ENCODE measurements at regions not wholly inside any gene's neighbourhood (a gene's known extent, or its start where the extent isn't known, plus 50 kb on each side); places are given as distances from the start of the nearest gene placed in this dataset.
"Not testable (repeated sequence)": the region's sequence is repeated elsewhere in the genome, so short reads cannot be mapped to it uniquely, and the experiment has no call there.

GRCh38 chr4:147292604-147293313 lies 188.1 kb upstream of the EDNRA start:
- DNase-seq; H3K27ac Mint-ChIP-seq; H3K36me3 ChIP-seq (ENCODE audit: control insufficient read depth, insufficient read depth, low read length); H3K27ac ChIP-seq (ENCODE audit: insufficient read depth, low read length, poor library complexity, severe bottlenecking); ATAC-seq (ENCODE audit: low read depth in 2 of 2); H3K4me3 Mint-ChIP-seq; H3K4me3 ChIP-seq (ENCODE audit: low read depth, low read length); H3K27me3 Mint-ChIP-seq; H3K27me3 ChIP-seq (ENCODE audit: control insufficient read depth, insufficient read depth, low read length); H3K4me1 ChIP-seq (ENCODE audit: control insufficient read depth, insufficient read depth, low read length, poor library complexity, severe bottlenecking); H3K36me3 Mint-ChIP-seq; H3K4me1 Mint-ChIP-seq; H3K9me3 ChIP-seq (ENCODE audit: control insufficient read depth in 2 of 2, low read length in 2 of 2): not testable (repeated sequence)
- peaks cover 0 to 12% (median 3%) of the 10 kb centered on the region in 7 donors for H3K9me3 Mint-ChIP-seq

GRCh38 chr4:147293314-147293677 lies 187.6 kb upstream of the EDNRA start:
- H3K9me3 ChIP-seq (ENCODE audit: control insufficient read depth in 2 of 2, low read length in 2 of 2); H3K4me3 ChIP-seq (ENCODE audit: low read depth, low read length); H3K27ac ChIP-seq (ENCODE audit: insufficient read depth, low read length, poor library complexity, severe bottlenecking); H3K36me3 ChIP-seq (ENCODE audit: control insufficient read depth, insufficient read depth, low read length); H3K27ac Mint-ChIP-seq; ATAC-seq (ENCODE audit: low read depth in 2 of 2); DNase-seq; H3K36me3 Mint-ChIP-seq; H3K4me3 Mint-ChIP-seq; H3K4me1 Mint-ChIP-seq; H3K4me1 ChIP-seq (ENCODE audit: control insufficient read depth, insufficient read depth, low read length, poor library complexity, severe bottlenecking); H3K27me3 Mint-ChIP-seq; H3K27me3 ChIP-seq (ENCODE audit: control insufficient read depth, insufficient read depth, low read length): not testable (repeated sequence)
- peaks cover 0 to 14% (median 3%) of the 10 kb centered on the region in 7 donors for H3K9me3 Mint-ChIP-seq

GRCh38 chr4:147299205-147299604 lies 181.7 kb upstream of the EDNRA start:
- Histone ChIP-seq H3K36me3 (ENCODE audit: control insufficient read depth, insufficient read depth, low read length) (no peaks in the 10 kb centered on the region), H3K27ac (ENCODE audit: insufficient read depth, low read length, poor library complexity, severe bottlenecking) (no peak overlapping the region), H3K4me1 (ENCODE audit: control insufficient read depth, insufficient read depth, low read length, poor library complexity, severe bottlenecking) (no peaks in the 10 kb centered on the region), H3K4me3 (ENCODE audit: low read depth, low read length) (no peak overlapping the region), H3K9me3 (ENCODE audit: control insufficient read depth in 2 of 2, low read length in 2 of 2) (no peaks in the 10 kb centered on the region), H3K27me3 (ENCODE audit: control insufficient read depth, insufficient read depth, low read length) (no peaks in the 10 kb centered on the region)
- Mint-ChIP-seq H3K4me1 (no peaks in the 10 kb centered on the region), H3K4me3 (no peak overlapping the region), H3K27ac (no peak overlapping the region), H3K9me3 (peaks cover 0 to 14% (median 0%) of the 10 kb centered on the region in 7 donors), H3K27me3 (no peaks in the 10 kb centered on the region), H3K36me3 (no peaks in the 10 kb centered on the region)
- DNase-seq (no peak), ATAC-seq (ENCODE audit: low read depth in 2 of 2) (no peak)

- H3K27ac ChIP-seq (ENCODE audit: insufficient read depth, low read length, poor library complexity, severe bottlenecking): no peak overlapping the region
- Mint-ChIP-seq H3K9me3 (peaks cover 0 to 2% (median 0%) of the 10 kb centered on the region in 7 donors), H3K4me1 (no peaks in the 10 kb centered on the region), H3K27ac (no peak overlapping the region), H3K36me3 (no peaks in the 10 kb centered on the region), H3K27me3 (no peaks in the 10 kb centered on the region), H3K4me3 (no peak overlapping the region)
- H3K4me3 ChIP-seq (ENCODE audit: low read depth, low read length): no peak overlapping the region
- no peaks in the 10 kb centered on the region for H3K36me3 ChIP-seq (ENCODE audit: control insufficient read depth, insufficient read depth, low read length)
- ATAC-seq (ENCODE audit: low read depth in 2 of 2) (no peak), DNase-seq (no peak)
- H3K27me3 ChIP-seq (ENCODE audit: control insufficient read depth, insufficient read depth, low read length): no peaks in the 10 kb centered on the region
- H3K4me1 ChIP-seq (ENCODE audit: control insufficient read depth, insufficient read depth, low read length, poor library complexity, severe bottlenecking): no peaks in the 10 kb centered on the region
- no peaks in the 10 kb centered on the region for H3K9me3 ChIP-seq (ENCODE audit: control insufficient read depth in 2 of 2, low read length in 2 of 2)
These were observed 177.6 kb upstream of the EDNRA start for GRCh38 chr4:147303174-147303872.

GRCh38 chr4:147303873-147304229 lies 177.0 kb upstream of the EDNRA start:
- DNase-seq (no peak), ATAC-seq (ENCODE audit: low read depth in 2 of 2) (no peak)
- H3K4me3 ChIP-seq (ENCODE audit: low read depth, low read length): no peak overlapping the region
- Mint-ChIP-seq H3K27ac (no peak overlapping the region), H3K9me3 (peaks cover 0 to 5% (median 0%) of the 10 kb centered on the region in 7 donors), H3K27me3 (no peaks in the 10 kb centered on the region), H3K4me1 (no peaks in the 10 kb centered on the region), H3K36me3 (no peaks in the 10 kb centered on the region), H3K4me3 (no peak overlapping the region)
- H3K27ac ChIP-seq (ENCODE audit: insufficient read depth, low read length, poor library complexity, severe bottlenecking): no peak overlapping the region
- no peaks in the 10 kb centered on the region for H3K4me1 ChIP-seq (ENCODE audit: control insufficient read depth, insufficient read depth, low read length, poor library complexity, severe bottlenecking)
- no peaks in the 10 kb centered on the region for H3K9me3 ChIP-seq (ENCODE audit: control insufficient read depth in 2 of 2, low read length in 2 of 2)
- H3K36me3 ChIP-seq (ENCODE audit: control insufficient read depth, insufficient read depth, low read length): no peaks in the 10 kb centered on the region
- no peaks in the 10 kb centered on the region for H3K27me3 ChIP-seq (ENCODE audit: control insufficient read depth, insufficient read depth, low read length)

GRCh38 chr4:147307896-147308674 lies 172.8 kb upstream of the EDNRA start:
- Histone ChIP-seq H3K27ac (ENCODE audit: insufficient read depth, low read length, poor library complexity, severe bottlenecking) (no peak overlapping the region), H3K9me3 (ENCODE audit: control insufficient read depth in 2 of 2, low read length in 2 of 2) (no peaks in the 10 kb centered on the region), H3K27me3 (ENCODE audit: control insufficient read depth, insufficient read depth, low read length) (no peaks in the 10 kb centered on the region), H3K4me1 (ENCODE audit: control insufficient read depth, insufficient read depth, low read length, poor library complexity, severe bottlenecking) (no peaks in the 10 kb centered on the region), H3K36me3 (ENCODE audit: control insufficient read depth, insufficient read depth, low read length) (no peaks in the 10 kb centered on the region), H3K4me3 (ENCODE audit: low read depth, low read length) (no peak overlapping the region)
- DNase-seq (no peak), ATAC-seq (ENCODE audit: low read depth in 2 of 2) (no peak)
- Mint-ChIP-seq H3K9me3 (peaks cover 0 to 5% (median 0%) of the 10 kb centered on the region in 7 donors), H3K4me3 (no peak overlapping the region), H3K27ac (no peak overlapping the region), H3K27me3 (no peaks in the 10 kb centered on the region), H3K4me1 (no peaks in the 10 kb centered on the region), H3K36me3 (no peaks in the 10 kb centered on the region)

- Mint-ChIP-seq H3K9me3 (peaks cover 0 to 5% (median 0%) of the 10 kb centered on the region in 7 donors), H3K36me3 (no peaks in the 10 kb centered on the region), H3K4me3 (no peak overlapping the region), H3K27ac (no peak overlapping the region), H3K27me3 (no peaks in the 10 kb centered on the region), H3K4me1 (no peaks in the 10 kb centered on the region)
- H3K27me3 ChIP-seq (ENCODE audit: control insufficient read depth, insufficient read depth, low read length): no peaks in the 10 kb centered on the region
- no peaks in the 10 kb centered on the region for H3K36me3 ChIP-seq (ENCODE audit: control insufficient read depth, insufficient read depth, low read length)
- DNase-seq (no peak), ATAC-seq (ENCODE audit: low read depth in 2 of 2) (no peak)
- no peak overlapping the region for H3K27ac ChIP-seq (ENCODE audit: insufficient read depth, low read length, poor library complexity, severe bottlenecking)
- no peaks in the 10 kb centered on the region for H3K9me3 ChIP-seq (ENCODE audit: control insufficient read depth in 2 of 2, low read length in 2 of 2)
- H3K4me1 ChIP-seq (ENCODE audit: control insufficient read depth, insufficient read depth, low read length, poor library complexity, severe bottlenecking): no peaks in the 10 kb centered on the region
- no peak overlapping the region for H3K4me3 ChIP-seq (ENCODE audit: low read depth, low read length)
These were observed 171.5 kb upstream of the EDNRA start for GRCh38 chr4:147309434-147309833.
